NCI-H1694 treated with DMSO at 0.1 percent for 48 hours (cell line): ENCODE measurements at regions not wholly inside any gene's neighbourhood (a gene's known extent, or its start where the extent isn't known, plus 50 kb on each side); places are given as distances from the start of the nearest gene placed in this dataset.
"Not testable (repeated sequence)": the region's sequence is repeated elsewhere in the genome, so short reads cannot be mapped to it uniquely, and the experiment has no call there.

ENCODE experiments used
- DNase-seq: peaks from one replicate; lab custom pipeline; 2025; lab: John Stamatoyannopoulos, UW

GRCh38 chr4:159941076-159941475 lies 838.2 kb downstream of the RAPGEF2 start:
- DNase-seq: no peak

- DNase-seq: no peak
These were observed 841.6 kb downstream of the RAPGEF2 start for GRCh38 chr4:159944477-159944876.

GRCh38 chr4:159946983-159947615 lies 844.2 kb downstream of the RAPGEF2 start:
- DNase-seq: peak; percentile 32

GRCh38 chr4:159950707-159951106 lies 847.8 kb downstream of the RAPGEF2 start:
- no peak for DNase-seq

GRCh38 chr4:159966746-159967145 lies 863.9 kb downstream of the RAPGEF2 start:
- DNase-seq: no peak

- not testable (repeated sequence) for DNase-seq
These were observed 874.1 kb downstream of the RAPGEF2 start for GRCh38 chr4:159976871-159977482.

GRCh38 chr4:159977907-159978617 lies 875.2 kb downstream of the RAPGEF2 start:
- no peak for DNase-seq

- DNase-seq: no peak
These were observed 876.5 kb downstream of the RAPGEF2 start for GRCh38 chr4:159979351-159979750.

GRCh38 chr4:159979953-159980352 lies 877.1 kb downstream of the RAPGEF2 start:
- no peak for DNase-seq

GRCh38 chr4:159980826-159981468 lies 878.1 kb downstream of the RAPGEF2 start:
- no peak for DNase-seq

- DNase-seq: no peak
These were observed 878.6 kb downstream of the RAPGEF2 start for GRCh38 chr4:159981469-159981856.

GRCh38 chr4:159983082-159983481 lies 880.2 kb downstream of the RAPGEF2 start:
- no peak for DNase-seq

- no peak for DNase-seq
These were observed 907.0 kb downstream of the RAPGEF2 start for GRCh38 chr4:160009656-160010493.

- no peak for DNase-seq
These were observed 917.1 kb downstream of the RAPGEF2 start for GRCh38 chr4:160019936-160020335.

GRCh38 chr4:160020804-160021203 lies 917.9 kb downstream of the RAPGEF2 start:
- DNase-seq: no peak

GRCh38 chr4:160021870-160022269 lies 919.0 kb downstream of the RAPGEF2 start:
- no peak for DNase-seq

GRCh38 chr4:160026721-160027120 lies 923.8 kb downstream of the RAPGEF2 start:
- DNase-seq: no peak

GRCh38 chr4:160034501-160034900 lies 931.6 kb downstream of the RAPGEF2 start:
- DNase-seq: no peak

- no peak for DNase-seq
These were observed 935.7 kb downstream of the RAPGEF2 start for GRCh38 chr4:160038615-160039014.

- DNase-seq: no peak
These were observed 941.8 kb downstream of the RAPGEF2 start for GRCh38 chr4:160044693-160045092.

- no peak for DNase-seq
These were observed 979.7 kb downstream of the RAPGEF2 start for GRCh38 chr4:160082432-160083207.
